ENCODE measurements at regions not wholly inside any gene's neighbourhood (a gene's known extent, or its start where the extent isn't known, plus 50 kb on each side); places are given as distances from the start of the nearest gene placed in this dataset.
A peak's percentile ranks its signal among the peaks of the same experiment; 100 is the strongest.

GRCh38 chr5:152549709-152550108 lies 144.6 kb upstream of the NMUR2 start:
- Histone ChIP-seq H3K4me3 (ENCODE audit: low read depth, low read length) (no peak overlapping the region), H3K27ac (no peak overlapping the region), H3K27me3 (replicated peaks) (no peaks in the 10 kb centered on the region), H3K36me3 (replicated peaks) (no peaks in the 10 kb centered on the region)
- in situ Hi-C loops (cut with HindIII; ENCODE audit: low pct_ligation_motif_present, low sequenced_read_pairs) = no loop called here
- DNase-seq = no peak
- TF ChIP-seq, protein P1, sequence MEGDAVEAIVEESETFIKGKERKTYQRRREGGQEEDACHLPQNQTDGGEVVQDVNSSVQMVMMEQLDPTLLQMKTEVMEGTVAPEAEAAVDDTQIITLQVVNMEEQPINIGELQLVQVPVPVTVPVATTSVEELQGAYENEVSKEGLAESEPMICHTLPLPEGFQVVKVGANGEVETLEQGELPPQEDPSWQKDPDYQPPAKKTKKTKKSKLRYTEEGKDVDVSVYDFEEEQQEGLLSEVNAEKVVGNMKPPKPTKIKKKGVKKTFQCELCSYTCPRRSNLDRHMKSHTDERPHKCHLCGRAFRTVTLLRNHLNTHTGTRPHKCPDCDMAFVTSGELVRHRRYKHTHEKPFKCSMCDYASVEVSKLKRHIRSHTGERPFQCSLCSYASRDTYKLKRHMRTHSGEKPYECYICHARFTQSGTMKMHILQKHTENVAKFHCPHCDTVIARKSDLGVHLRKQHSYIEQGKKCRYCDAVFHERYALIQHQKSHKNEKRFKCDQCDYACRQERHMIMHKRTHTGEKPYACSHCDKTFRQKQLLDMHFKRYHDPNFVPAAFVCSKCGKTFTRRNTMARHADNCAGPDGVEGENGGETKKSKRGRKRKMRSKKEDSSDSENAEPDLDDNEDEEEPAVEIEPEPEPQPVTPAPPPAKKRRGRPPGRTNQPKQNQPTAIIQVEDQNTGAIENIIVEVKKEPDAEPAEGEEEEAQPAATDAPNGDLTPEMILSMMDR (IDR thresholded peaks at IDR 0.05; ENCODE audit: low read depth, low read length, missing control alignments) = no peak

DNA sequence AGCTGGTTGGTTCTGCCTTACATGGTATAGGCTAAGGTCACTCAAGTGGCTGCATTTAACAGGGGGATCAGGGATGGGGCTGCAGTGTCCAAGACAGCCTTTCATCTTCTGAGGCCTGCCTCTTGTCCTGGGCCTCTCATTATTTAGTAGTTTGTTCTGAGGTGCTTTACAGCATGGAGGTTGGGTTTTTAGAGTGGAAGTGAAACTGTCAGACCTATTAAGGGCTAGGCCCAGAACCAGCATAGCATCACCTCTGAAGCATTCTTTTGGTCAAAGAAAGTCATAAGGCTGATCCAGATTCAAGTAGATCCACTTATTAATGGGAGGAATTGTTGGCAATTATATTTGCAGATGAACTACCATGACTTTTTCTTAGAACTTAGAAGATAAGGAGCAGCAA lies 146.0 kb upstream of the NMUR2 start:
- in situ Hi-C loops (cut with HindIII; ENCODE audit: low pct_ligation_motif_present, low sequenced_read_pairs) = no loop called here
- no peak overlapping the region for H3K4me3 ChIP-seq (ENCODE audit: low read depth, low read length)
- no peaks in the 10 kb centered on the region for H3K27me3 ChIP-seq (replicated peaks)
- H3K27ac ChIP-seq = no peak overlapping the region
- H3K36me3 ChIP-seq (replicated peaks) = no peaks in the 10 kb centered on the region
- DNase-seq = no peak
- TF ChIP-seq, protein P1 (IDR thresholded peaks at IDR 0.05; ENCODE audit: low read depth, low read length, missing control alignments) = no peak

- Histone ChIP-seq H3K4me3 (ENCODE audit: low read depth, low read length) (no peak overlapping the region), H3K36me3 (replicated peaks) (no peaks in the 10 kb centered on the region), H3K27me3 (replicated peaks) (no peaks in the 10 kb centered on the region), H3K27ac (no peak overlapping the region)
- TF ChIP-seq, protein P1 (IDR thresholded peaks at IDR 0.05; ENCODE audit: low read depth, low read length, missing control alignments) = no peak
- in situ Hi-C loops (cut with HindIII; ENCODE audit: low pct_ligation_motif_present, low sequenced_read_pairs) = no loop called here
- no peak for DNase-seq
These were observed 151.7 kb upstream of the NMUR2 start for GRCh38 chr5:152556784-152557183.

GRCh38 chr5:152560512-152561137 lies 155.5 kb upstream of the NMUR2 start:
- DNase-seq = peak; percentile 48
- in situ Hi-C loops (cut with HindIII; ENCODE audit: low pct_ligation_motif_present, low sequenced_read_pairs) = no loop called here
- H3K4me3 ChIP-seq (ENCODE audit: low read depth, low read length) = no peak overlapping the region
- no peaks in the 10 kb centered on the region for H3K27me3 ChIP-seq (replicated peaks)
- TF ChIP-seq, protein P1 (IDR thresholded peaks at IDR 0.05; ENCODE audit: low read depth, low read length, missing control alignments) = peak; percentile 65
- H3K36me3 ChIP-seq (replicated peaks) = no peaks in the 10 kb centered on the region
- no peak overlapping the region for H3K27ac ChIP-seq

DNA sequence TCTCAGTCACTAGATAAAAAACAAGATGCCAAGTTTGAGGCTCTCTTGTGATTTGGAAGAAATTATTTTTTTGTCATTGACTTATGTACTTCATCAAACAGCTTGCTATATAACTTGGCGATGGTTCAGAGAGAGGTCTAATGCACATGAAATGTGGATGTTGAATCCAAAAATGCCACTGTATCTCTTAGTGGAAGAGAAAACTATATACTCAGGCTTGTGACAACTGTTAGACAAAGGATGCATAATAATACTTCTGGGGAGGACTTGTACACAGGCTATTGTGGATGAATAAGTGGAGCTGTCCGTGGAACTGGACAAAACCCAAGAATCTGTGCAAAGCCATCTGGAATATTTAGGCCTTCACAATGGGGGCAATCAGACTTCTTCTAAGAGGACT lies 162.9 kb upstream of the NMUR2 start:
- Histone ChIP-seq H3K27me3 (replicated peaks) (no peaks in the 10 kb centered on the region), H3K4me3 (ENCODE audit: low read depth, low read length) (no peak overlapping the region), H3K27ac (no peak overlapping the region), H3K36me3 (replicated peaks) (no peaks in the 10 kb centered on the region)
- DNase-seq = no peak
- in situ Hi-C loops (cut with HindIII; ENCODE audit: low pct_ligation_motif_present, low sequenced_read_pairs) = no loop called here
- TF ChIP-seq, protein P1 (IDR thresholded peaks at IDR 0.05; ENCODE audit: low read depth, low read length, missing control alignments) = no peak

GRCh38 chr5:152572812-152573211 lies 167.7 kb upstream of the NMUR2 start:
- Histone ChIP-seq H3K36me3 (replicated peaks) (no peaks in the 10 kb centered on the region), H3K27me3 (replicated peaks) (no peaks in the 10 kb centered on the region), H3K27ac (no peak overlapping the region), H3K4me3 (ENCODE audit: low read depth, low read length) (no peak overlapping the region)
- DNase-seq = no peak
- in situ Hi-C loops (cut with HindIII; ENCODE audit: low pct_ligation_motif_present, low sequenced_read_pairs) = no loop called here
- TF ChIP-seq, protein P1 (IDR thresholded peaks at IDR 0.05; ENCODE audit: low read depth, low read length, missing control alignments) = no peak

All from brain microvascular endothelial cell (primary cell).